Muscle layer of duodenum (tissue), 2 donors: ENCODE measurements at regions not wholly inside any gene's neighbourhood (a gene's known extent, or its start where the extent isn't known, plus 50 kb on each side); places are given as distances from the start of the nearest gene placed in this dataset.

Source experiments
- H3K27ac ChIP-seq: one replicate; pipeline ENCODE4 v1.7.0; 2013; ENCODE audit warnings: mild to moderate bottlenecking, low read length
- H3K27me3 ChIP-seq: one replicate; pipeline ENCODE4 v1.7.0; 2013; ENCODE audit warnings: low read depth, mild to moderate bottlenecking, control low read depth, low read length
- H3K36me3 ChIP-seq, 2 donors: one replicate each; pipeline ENCODE4 v1.7.0; 2013; ENCODE audit warnings: low read length in 2 of 2, control low read depth in 1 of 2, mild to moderate bottlenecking in 1 of 2; ENCODE audit not compliant: insufficient read depth in 2 of 2, control insufficient read depth in 1 of 2
- H3K4me1 ChIP-seq, 2 donors: one replicate each; pipeline ENCODE4 v1.7.0; 2013; ENCODE audit warnings: low read length in 2 of 2, mild to moderate bottlenecking in 2 of 2, control low read depth in 1 of 2, moderate library complexity in 1 of 2; ENCODE audit not compliant: insufficient read depth in 2 of 2, control insufficient read depth in 1 of 2
- H3K4me3 ChIP-seq, 2 donors: one replicate each; pipeline ENCODE4 v1.7.0; 2013; ENCODE audit warnings: low read length in 2 of 2, low read depth in 1 of 2, mild to moderate bottlenecking in 1 of 2
- H3K9me3 ChIP-seq, 2 donors: one replicate each; pipeline ENCODE4 v1.7.0; 2013; ENCODE audit warnings: low read length in 2 of 2, control low read depth in 1 of 2, mild to moderate bottlenecking in 1 of 2; ENCODE audit not compliant: control insufficient read depth in 1 of 2
- donor health status: healthy.

GRCh38 chr3:124223853-124224252 lies 231.9 kb upstream of the ROPN1 start:
- H3K27ac ChIP-seq: no peak overlapping the region
- H3K9me3 ChIP-seq: peaks cover 0 to 4% of the 10 kb centered on the region in 2 donors
- no peak overlapping the region for H3K4me3 ChIP-seq
- H3K36me3 ChIP-seq: no peaks in the 10 kb centered on the region
- H3K4me1 ChIP-seq: no peaks in the 10 kb centered on the region
- no peaks in the 10 kb centered on the region for H3K27me3 ChIP-seq

DNA sequence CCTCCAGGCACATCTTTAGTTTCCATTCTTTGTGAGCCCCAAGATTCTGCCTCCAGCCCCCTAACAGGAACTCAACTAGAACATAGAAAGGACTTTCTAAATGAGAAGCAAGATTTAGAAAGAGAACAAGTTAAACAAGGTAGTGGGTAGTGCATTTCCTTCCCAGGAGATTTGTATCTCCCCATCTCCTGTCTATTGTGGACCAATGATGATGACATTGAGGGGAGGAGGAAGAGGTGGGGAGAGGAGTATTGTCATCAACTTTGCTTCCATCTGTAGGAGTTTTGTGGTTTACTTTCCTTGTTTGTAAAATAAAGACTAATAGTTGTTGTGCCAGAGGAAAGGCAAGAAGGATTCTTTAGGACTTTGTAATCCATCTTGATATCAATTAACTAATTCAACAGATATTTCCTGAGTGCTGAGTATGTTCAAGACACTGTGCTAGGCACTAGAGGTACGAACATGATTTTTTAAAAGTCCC lies 235.3 kb upstream of the ROPN1 start:
- Histone ChIP-seq H3K36me3 (no peaks in the 10 kb centered on the region), H3K27me3 (no peaks in the 10 kb centered on the region), H3K27ac (no peak overlapping the region), H3K4me3 (no peak overlapping the region), H3K4me1 (no peaks in the 10 kb centered on the region), H3K9me3 (peaks cover 0 to 4% of the 10 kb centered on the region in 2 donors)

- no peak overlapping the region for H3K27ac ChIP-seq
- H3K36me3 ChIP-seq: no peaks in the 10 kb centered on the region
- peaks cover 0 to 4% of the 10 kb centered on the region in 2 donors for H3K9me3 ChIP-seq
These were observed 237.5 kb upstream of the ROPN1 start for GRCh38 chr3:124229420-124229819.

GRCh38 chr3:124229836-124230235 lies 237.9 kb upstream of the ROPN1 start:
- Histone ChIP-seq H3K4me3 (no peak overlapping the region), H3K9me3 (peaks cover 0 to 4% of the 10 kb centered on the region in 2 donors), H3K4me1 (no peaks in the 10 kb centered on the region), H3K27me3 (no peaks in the 10 kb centered on the region), H3K27ac (no peak overlapping the region), H3K36me3 (no peaks in the 10 kb centered on the region)

More at GRCh38 chr3:124229420-124229819, 237.5 kb upstream of the ROPN1 start:
- no peaks in the 10 kb centered on the region for H3K4me1 ChIP-seq
- no peak overlapping the region for H3K4me3 ChIP-seq
- no peaks in the 10 kb centered on the region for H3K27me3 ChIP-seq

- Histone ChIP-seq H3K4me3 (no peak overlapping the region), H3K27ac (no peak overlapping the region), H3K4me1 (no peaks in the 10 kb centered on the region), H3K9me3 (peaks cover 0 to 4% of the 10 kb centered on the region in 2 donors), H3K27me3 (no peaks in the 10 kb centered on the region), H3K36me3 (no peaks in the 10 kb centered on the region)
These were observed 238.5 kb upstream of the ROPN1 start for GRCh38 chr3:124230432-124230831.

DNA sequence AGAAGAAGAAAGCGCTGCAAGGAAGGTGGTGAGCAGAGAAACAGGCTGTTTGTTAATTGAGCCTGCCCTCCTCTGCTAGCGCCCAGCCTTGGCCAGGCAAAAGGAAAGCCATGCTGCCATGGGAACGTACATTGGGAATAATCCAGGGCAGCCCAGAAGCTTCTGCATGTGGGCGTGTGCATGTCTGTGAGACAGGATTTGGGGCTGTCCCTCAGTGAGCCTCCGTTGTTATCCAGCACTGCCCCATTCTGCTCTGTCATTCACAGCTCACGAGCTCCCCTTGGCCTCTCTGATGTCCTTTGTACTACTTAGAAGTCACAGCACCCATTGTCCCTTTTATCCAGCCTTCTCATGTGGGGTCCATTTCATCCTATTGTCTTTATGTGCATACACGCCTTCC lies 239.1 kb upstream of the ROPN1 start:
- Histone ChIP-seq H3K27ac (no peak overlapping the region), H3K4me1 (no peaks in the 10 kb centered on the region), H3K9me3 (peaks cover 0 to 4% of the 10 kb centered on the region in 2 donors), H3K36me3 (no peaks in the 10 kb centered on the region), H3K4me3 (no peak overlapping the region), H3K27me3 (no peaks in the 10 kb centered on the region)

DNA sequence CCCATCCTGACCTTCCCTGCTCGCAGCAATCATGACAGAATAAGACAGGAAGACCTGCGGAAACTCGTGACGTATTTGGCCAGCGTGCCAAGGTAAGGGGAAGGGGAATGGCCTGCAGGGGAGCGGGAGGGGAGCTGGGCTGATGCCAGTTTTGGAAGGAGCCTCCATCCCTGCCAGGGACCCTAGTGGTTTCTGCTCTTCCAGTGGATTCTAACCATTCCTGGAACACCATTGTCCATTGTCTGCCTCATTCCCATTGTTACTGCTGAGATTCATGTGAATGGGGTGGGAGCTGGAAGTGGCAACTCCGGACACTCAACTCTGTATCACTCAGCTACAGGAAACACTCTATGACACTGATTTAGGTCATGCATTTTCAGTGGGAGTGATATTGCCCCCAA lies 242.9 kb upstream of the ROPN1 start:
- H3K27me3 ChIP-seq: no peaks in the 10 kb centered on the region
- H3K9me3 ChIP-seq: no peaks in the 10 kb centered on the region
- no peak overlapping the region for H3K27ac ChIP-seq
- no peaks in the 10 kb centered on the region for H3K36me3 ChIP-seq
- H3K4me1 ChIP-seq: no peaks in the 10 kb centered on the region
- no peak overlapping the region for H3K4me3 ChIP-seq

- no peaks in the 10 kb centered on the region for H3K27me3 ChIP-seq
These were observed 243.5 kb upstream of the ROPN1 start for GRCh38 chr3:124235446-124235845.

GRCh38 chr3:124243177-124243859 lies 251.4 kb upstream of the ROPN1 start:
- no peaks in the 10 kb centered on the region for H3K36me3 ChIP-seq
- no peak overlapping the region for H3K4me3 ChIP-seq
- H3K27me3 ChIP-seq: no peaks in the 10 kb centered on the region
- H3K4me1 ChIP-seq: peaks cover 0 to 5% of the 10 kb centered on the region in 2 donors
- no peak overlapping the region for H3K27ac ChIP-seq
- H3K9me3 ChIP-seq: no peaks in the 10 kb centered on the region

More at GRCh38 chr3:124235446-124235845, 243.5 kb upstream of the ROPN1 start:
- no peak overlapping the region for H3K4me3 ChIP-seq
- H3K36me3 ChIP-seq: no peaks in the 10 kb centered on the region
- H3K27ac ChIP-seq: no peak overlapping the region
- H3K4me1 ChIP-seq: no peaks in the 10 kb centered on the region
- no peaks in the 10 kb centered on the region for H3K9me3 ChIP-seq

- Histone ChIP-seq H3K4me1 (peaks cover 5% of the 10 kb centered on the region in 2 donors), H3K36me3 (no peaks in the 10 kb centered on the region), H3K27ac (no peak overlapping the region), H3K4me3 (no peak overlapping the region), H3K27me3 (no peaks in the 10 kb centered on the region), H3K9me3 (no peaks in the 10 kb centered on the region)
These were observed 254.5 kb upstream of the ROPN1 start for GRCh38 chr3:124246376-124246775.

DNA sequence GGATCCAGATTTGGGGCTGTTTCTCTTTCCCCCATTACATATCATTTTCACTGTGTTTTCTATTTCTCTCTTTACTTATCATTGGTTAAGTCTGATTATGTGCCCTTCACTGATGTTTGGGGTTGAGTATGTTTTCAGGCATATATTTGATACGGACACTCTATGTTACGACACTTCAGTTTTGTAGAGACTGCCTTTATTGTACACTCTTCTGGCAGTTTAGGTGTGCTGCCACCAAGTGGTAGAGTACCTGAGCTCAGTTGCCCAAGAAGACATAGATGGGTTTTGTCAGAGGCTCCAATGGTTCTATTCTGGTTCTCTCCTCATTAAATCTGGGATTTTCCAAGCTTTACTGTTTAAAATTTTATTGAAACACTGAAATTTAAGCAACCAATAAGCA lies 255.0 kb upstream of the ROPN1 start:
- no peak overlapping the region for H3K4me3 ChIP-seq
- H3K27ac ChIP-seq: no peak overlapping the region
- H3K4me1 ChIP-seq: peaks cover 5% of the 10 kb centered on the region in 2 donors
- H3K9me3 ChIP-seq: no peaks in the 10 kb centered on the region
- no peaks in the 10 kb centered on the region for H3K27me3 ChIP-seq
- no peaks in the 10 kb centered on the region for H3K36me3 ChIP-seq
